ENCODE measurements at regions not wholly inside any gene's neighbourhood (a gene's known extent, or its start where the extent isn't known, plus 50 kb on each side); places are given as distances from the start of the nearest gene placed in this dataset.

DNA sequence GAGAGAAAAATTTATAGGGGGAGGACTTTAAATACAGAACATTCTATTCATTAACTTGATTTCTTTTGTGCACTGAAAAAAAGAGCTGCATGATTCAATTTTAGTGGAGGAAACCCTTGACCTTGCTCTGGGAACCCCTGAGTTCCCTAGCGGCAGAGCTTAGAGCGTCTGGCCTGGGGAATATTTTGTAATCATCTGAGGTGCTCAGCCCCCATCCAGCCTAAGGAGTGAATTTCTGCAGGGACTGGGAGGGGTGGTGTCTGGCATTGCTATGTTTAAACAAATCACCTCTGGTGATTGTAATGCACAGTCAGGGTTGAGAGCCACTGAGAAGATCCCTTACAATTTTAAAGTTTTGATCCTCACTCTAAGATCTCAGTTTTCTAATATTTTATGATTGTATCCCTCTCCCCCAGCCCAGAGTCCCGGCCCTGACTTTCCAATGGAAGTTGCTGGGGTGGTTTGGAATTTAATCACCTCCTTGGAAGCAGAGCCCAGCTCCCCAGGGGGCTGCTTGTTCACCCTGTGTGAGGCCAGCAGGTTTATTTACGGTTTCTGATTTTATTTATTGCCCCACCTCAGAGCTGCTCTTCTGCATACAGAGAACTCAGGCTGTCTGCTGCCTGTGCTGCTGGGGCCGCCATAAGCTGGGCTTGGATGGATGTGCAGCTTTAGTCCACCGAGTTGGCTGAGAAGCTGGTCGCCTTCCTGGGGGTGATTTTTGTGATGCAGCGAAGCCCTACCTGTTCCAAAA is 263.1 kb downstream of the LRFN2 start:
- no peak overlapping the region for H3K4me3 ChIP-seq (ENCODE audit: low read length)
- TF ChIP-seq ZNF274 (IDR thresholded peaks at IDR 0.05; ENCODE audit: low read depth, low read length), result no peak

DNA sequence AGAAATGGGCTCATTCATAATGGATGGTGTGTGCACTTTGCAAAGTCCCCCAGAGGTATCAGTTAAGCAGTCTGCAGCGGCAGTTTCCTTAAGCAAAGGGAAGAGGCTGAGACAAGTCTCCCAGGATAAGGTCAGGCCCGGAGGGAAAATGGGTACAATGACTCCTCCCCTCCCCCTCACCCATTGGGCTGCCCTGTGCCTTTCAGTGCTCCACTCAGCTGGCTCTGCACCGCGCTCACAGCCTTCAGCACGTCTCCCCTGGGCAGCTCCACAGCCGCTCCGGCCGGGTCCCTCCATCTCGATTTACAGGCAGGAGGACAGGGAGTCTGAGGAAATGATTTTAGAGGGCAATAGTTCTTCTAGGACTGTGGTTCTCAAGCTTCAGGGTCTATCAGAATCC is 264.8 kb downstream of the LRFN2 start:
- H3K4me3 ChIP-seq (ENCODE audit: low read length), result no peak overlapping the region

DNA sequence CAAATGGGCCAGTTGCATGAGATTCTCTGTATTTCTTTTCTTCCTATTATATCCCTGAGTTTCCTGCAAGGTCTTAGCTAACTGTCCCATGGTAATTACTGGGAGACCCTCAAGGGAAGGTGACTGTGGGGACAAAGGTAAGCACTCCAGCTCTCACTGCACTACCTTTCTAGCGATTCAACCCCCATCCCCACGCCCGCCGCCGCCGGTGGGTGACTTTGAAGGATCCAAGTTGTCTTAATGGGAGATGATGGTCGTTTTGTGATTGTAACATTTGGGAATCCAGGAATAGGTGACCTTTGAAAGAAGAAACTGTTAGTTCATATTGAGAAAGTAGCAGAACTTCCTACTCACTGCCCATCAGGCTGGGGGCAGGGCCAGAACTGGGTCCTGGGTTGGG is 265.5 kb downstream of the LRFN2 start:
- no peak overlapping the region for H3K4me3 ChIP-seq (ENCODE audit: low read length)
- no peak for TF ChIP-seq ZNF274 (IDR thresholded peaks at IDR 0.05; ENCODE audit: low read depth, low read length)

More for the DNA sequence above, 264.8 kb downstream of the LRFN2 start:
- TF ChIP-seq ZNF274 (IDR thresholded peaks at IDR 0.05; ENCODE audit: low read depth, low read length), result no peak

DNA sequence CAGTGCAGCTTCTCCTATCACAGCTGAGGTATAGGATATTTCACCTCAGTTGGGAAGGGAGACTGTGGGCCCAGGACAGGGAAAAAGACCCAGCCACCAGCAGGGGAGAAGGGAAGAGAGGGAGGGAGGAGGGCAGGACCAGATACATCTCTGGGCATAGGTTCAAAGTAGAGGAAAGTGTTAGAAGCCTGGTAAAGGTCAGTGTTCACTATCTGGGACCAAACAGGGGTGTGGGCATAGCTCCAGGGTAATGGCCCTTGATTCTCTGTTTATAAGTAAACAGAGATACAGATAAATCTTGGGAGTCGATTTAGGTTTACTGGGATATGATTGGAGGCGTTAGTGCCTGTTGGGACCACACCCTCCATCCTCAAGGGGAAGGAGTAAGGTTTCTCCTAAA is 266.2 kb downstream of the LRFN2 start:
- no peak for TF ChIP-seq ZNF274 (IDR thresholded peaks at IDR 0.05; ENCODE audit: low read depth, low read length)
- no peak overlapping the region for H3K4me3 ChIP-seq (ENCODE audit: low read length)

DNA sequence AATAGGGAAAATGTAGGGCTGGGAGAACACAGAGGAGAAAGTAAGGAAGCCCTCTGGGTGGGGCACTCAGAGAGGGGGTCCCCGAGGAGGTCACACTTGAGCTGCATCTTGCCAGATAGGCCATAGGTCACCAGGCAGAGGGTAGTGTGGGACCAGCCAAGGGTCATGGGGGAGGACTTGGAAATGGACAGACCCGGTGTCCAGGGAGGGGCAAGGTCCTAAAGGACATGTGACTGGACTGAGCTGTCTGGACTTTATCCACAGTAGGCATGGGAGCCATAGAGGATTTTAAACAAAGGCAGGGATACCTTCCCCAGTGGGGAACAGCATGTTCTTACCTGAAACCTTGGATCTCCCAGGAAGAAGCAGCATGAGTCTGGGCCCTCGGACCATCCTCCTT is 266.7 kb downstream of the LRFN2 start:
- no peak for TF ChIP-seq ZNF274 (IDR thresholded peaks at IDR 0.05; ENCODE audit: low read depth, low read length)
- H3K4me3 ChIP-seq (ENCODE audit: low read length), result no peak overlapping the region

DNA sequence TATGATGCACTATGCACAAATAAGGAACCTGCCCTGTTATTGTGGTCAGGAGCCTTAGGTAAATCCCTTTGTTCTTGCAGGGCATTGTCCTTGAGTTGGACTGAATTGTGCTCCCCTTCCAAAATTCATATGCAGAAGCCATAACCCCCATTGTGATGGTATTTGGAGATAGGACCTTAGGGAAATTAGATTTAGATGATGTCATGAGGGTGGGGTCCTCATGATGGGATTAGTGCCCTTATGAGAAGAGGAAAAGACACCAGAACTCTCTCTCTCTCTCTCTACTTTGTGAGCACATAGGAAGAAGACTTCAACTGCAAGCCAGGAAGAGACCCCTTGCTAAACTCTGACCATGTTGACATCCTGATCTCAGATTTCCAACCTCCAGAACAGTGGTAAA is 268.0 kb downstream of the LRFN2 start:
- no peak overlapping the region for H3K4me3 ChIP-seq (ENCODE audit: low read length)

DNA sequence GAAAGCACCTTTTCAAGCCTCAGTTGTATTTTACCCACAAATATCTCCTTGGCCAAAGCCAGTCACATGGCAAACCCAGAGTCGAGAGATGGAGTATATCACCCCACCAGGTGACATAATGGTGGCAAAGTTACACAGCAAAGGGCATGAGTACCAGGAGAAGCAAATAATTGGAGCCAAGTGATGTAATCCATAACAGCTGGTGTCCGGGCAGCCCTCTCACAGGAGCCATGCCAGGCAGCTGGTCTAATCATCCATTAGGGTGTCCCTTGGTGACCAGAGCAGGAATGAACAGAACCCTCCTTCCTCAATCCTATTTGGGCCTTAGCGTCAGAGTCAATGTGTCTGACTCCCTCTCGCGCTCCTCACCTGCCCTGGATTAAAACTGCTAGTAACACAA is 272.1 kb downstream of the LRFN2 start:
- no peak overlapping the region for H3K4me3 ChIP-seq (ENCODE audit: low read length)
- no peak for TF ChIP-seq ZNF274 (IDR thresholded peaks at IDR 0.05; ENCODE audit: low read depth, low read length)

More for the DNA sequence above, 268.0 kb downstream of the LRFN2 start:
- TF ChIP-seq ZNF274 (IDR thresholded peaks at IDR 0.05; ENCODE audit: low read depth, low read length), result no peak

DNA sequence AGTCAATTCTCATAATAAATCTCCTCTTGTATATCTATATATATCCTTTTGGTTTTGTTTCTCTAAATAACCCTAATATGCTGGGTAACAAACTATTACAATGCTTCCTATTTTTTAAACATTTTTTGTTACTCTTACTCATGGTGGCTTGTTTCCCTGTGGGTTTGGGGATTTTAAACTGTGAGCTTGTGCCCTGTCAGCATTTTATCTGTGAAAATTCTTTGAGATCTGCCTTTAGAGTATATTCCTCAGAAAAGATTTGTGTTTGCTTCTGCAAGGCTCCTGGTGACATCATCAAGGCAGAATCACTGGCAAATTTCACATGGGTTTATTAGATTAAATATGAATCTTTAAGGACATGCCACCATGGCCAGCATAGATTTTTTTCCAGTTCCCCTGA is 273.6 kb downstream of the LRFN2 start:
- H3K4me3 ChIP-seq (ENCODE audit: low read length), result no peak overlapping the region
- no peak for TF ChIP-seq ZNF274 (IDR thresholded peaks at IDR 0.05; ENCODE audit: low read depth, low read length)

DNA sequence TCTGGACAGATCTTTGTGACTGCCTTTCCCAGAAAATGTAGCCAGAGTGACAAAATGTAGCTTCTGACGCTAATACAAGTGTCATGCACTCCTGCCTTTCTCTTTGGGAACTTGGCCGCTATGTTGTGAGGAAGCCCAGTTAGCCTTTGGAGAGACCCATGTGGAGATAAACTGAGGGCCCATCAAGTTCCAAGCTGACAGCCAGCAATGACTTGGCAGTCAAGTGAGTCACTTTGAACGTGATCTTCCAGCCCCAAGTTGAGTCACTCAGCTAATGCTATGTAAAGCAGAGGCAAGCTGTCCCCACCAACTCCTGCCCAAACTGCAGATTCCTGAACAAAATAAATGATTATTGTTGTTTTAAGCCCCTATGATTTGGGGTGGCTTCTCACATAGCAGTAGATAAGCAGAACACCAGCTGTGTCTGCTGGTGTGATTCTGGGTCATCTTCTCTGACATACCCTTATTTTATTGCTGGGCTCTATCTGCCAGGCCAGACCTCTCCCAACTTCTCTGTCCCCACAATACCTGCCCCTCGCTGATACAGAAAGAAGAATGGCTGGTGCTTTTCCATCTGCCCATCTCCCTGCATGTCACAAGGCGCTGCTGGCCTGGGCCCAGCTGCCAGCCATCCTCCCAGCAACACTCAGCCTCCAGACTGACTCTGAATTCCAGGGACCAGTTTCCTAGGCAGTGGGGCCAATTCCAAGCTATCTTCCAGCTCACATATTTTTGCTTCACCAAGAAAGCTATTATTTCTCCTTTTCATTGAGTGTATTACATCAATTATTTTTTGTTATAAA is 274.8 kb downstream of the LRFN2 start:
- TF ChIP-seq ZNF274 (IDR thresholded peaks at IDR 0.05; ENCODE audit: low read depth, low read length), result no peak
- no peak overlapping the region for H3K4me3 ChIP-seq (ENCODE audit: low read length)

DNA sequence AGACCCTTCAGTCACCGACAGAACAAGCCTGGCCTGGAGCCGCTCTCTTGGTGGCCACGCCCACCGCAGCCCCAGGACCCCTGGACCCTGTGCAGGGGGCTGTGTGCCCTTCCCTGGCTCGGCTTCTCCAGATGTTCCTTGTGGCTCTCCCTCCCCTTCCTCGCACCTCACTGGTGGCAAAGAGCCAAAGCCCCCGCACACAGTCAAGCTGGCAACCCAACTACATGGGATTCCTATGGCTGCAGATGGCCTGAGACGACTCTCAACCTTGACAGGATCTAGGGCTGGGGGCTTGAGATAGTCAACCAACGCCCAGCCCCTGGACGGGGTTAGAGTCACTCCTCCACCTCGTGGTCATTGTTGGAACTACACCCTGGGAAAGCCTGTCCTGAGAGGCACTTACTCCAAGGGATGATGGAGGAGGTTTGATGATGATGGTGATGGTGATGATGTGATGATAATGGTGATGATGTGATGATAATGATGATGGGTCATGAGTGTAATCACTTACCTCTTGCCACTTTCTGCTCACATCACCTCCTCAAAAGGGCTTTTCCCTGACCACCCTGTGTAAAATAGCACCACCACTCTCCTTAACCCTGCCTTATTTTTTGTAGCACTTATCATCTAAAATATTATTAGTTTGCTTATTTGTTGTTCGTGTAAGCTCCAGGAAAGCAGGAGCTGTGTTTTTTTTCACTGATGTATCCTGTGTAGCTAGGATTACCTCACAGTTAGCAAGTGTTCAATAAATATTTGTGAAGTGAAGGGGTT is 278.4 kb downstream of the LRFN2 start:
- TF ChIP-seq ZNF274 (IDR thresholded peaks at IDR 0.05; ENCODE audit: low read depth, low read length), result no peak

DNA sequence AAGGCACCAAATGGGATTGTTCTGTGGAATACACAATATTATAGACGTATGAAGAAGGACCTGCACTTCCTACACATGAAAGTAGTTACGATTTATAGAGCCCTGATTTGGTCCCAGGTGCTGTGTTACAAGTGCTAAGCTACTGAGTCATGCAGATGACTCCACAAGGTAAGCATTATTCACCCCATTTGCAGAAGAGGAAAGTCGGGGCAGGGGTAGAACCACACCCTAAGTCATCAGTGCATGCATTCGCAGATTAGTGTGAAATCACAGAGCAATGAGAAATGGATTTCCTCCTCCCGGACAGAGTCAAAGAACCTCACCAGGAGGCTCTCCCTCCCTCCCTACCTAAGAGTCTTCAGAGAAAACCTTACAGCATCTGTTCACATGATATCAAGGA is 279.5 kb downstream of the LRFN2 start:
- H3K4me3 ChIP-seq (ENCODE audit: low read length), result no peak overlapping the region
- TF ChIP-seq ZNF274 (IDR thresholded peaks at IDR 0.05; ENCODE audit: low read depth, low read length), result no peak

More for the DNA sequence above, 278.4 kb downstream of the LRFN2 start:
- H3K4me3 ChIP-seq (ENCODE audit: low read length), result no peak overlapping the region

DNA sequence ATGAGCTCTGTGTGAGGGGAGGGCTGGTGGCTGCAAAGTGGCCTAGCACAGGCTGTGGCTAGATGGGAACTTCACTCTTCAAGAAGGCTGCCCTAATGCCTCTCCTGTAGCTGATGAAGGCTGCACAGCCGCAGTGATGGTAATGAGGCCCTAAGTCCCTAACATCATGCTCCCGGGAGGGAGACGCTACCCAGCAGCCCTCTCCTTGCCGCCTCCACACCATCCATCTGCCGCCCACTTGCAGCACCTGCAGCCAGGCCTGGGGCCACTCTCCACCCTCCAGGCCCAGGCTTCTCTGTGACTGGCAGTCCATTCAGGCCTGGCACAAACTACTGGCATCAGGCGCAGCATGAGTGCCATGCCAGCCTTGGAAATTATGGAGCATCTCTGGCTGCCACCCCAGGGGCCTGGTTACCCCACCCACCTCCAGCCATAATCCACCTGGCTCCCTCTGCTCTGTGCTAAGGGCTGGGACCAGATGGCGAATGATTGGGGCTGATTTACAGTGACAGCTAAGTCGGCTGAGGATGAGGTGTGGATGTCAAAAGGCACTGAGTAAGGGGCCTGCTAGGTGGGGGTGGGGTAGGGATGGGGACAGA is 284.2 kb downstream of the LRFN2 start:
- no peak for TF ChIP-seq ZNF274 (IDR thresholded peaks at IDR 0.05; ENCODE audit: low read depth, low read length)
- H3K4me3 ChIP-seq (ENCODE audit: low read length), result no peak overlapping the region

DNA sequence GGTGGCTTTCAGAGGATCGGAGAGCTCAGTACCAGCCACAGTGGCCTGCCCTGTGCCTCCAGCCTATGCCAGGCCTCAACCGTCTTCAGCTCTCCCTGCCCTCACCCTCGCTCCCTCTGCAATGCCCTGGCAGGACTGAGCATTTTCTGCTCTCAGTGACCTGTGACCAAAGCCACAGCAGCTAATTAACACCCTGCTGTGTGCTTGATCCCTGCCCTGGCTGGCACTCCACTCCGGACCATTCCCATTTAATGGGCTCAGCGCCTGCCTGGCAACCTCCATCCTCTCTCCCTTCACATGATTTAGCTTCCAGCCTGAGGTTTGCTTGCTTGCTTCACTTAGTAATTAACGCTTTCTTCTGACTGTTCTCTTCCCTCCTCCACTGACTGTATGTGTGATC is 287.5 kb downstream of the LRFN2 start:
- H3K4me3 ChIP-seq (ENCODE audit: low read length), result no peak overlapping the region
- no peak for TF ChIP-seq ZNF274 (IDR thresholded peaks at IDR 0.05; ENCODE audit: low read depth, low read length)

DNA sequence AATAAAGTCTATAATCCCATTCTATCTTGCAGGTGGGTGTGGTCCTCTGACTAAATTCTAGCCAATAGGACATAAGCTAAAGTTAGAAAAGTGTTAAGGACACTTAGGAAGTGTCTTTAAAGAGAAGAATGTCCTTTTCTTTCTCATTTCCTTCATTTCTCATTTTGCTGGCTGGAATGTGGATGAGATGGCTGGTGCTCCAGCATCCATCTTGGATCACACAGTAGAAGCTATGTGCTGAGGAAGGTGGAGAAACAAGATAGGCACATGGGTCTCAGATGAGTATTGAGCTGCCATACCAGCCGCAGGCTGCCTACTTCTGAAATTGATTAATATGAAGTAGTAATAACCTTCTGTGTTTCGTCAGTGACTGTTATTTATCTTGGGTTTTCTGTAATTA is 289.0 kb downstream of the LRFN2 start:
- no peak overlapping the region for H3K4me3 ChIP-seq (ENCODE audit: low read length)
- no peak for TF ChIP-seq ZNF274 (IDR thresholded peaks at IDR 0.05; ENCODE audit: low read depth, low read length)
